ENCODE measurements at regions not wholly inside any gene's neighbourhood (a gene's known extent, or its start where the extent isn't known, plus 50 kb on each side); places are given as distances from the start of the nearest gene placed in this dataset.

DNA sequence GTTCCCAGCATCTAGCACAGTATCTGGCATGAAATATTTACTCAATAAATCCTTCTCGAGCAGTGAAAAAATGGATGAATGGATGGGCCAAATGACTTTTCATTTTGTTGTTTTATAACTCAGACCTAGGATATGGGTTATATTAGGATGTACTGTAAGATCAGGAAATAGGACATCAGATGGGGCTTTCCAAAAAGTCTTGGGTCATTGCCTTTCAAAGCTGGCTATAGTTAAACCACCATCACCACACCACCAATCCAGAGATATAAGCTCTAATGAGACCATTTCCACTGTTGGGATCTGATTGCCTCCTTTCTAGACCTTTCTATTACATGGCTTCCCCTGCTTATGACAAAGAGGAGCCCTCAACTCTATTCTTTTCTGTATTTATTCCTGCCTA, 525.0 kb upstream of the TCF4 start:
- 90 to 100% (median 94%) methylated on average over 1 of the region's 1 CpG for WGBS, 3 donors
- Histone ChIP-seq H3K4me3 (no peak overlapping the region), H3K9me3 (no peaks in the 10 kb centered on the region), H3K27ac (no peak overlapping the region), H3K27me3 (no peaks in the 10 kb centered on the region), H3K36me3 (no peaks in the 10 kb centered on the region), H3K4me1 (ENCODE audit: insufficient read depth) (no peaks in the 10 kb centered on the region)
- TF ChIP-seq POLR2A (IDR thresholded peaks at IDR 0.05) = no peak
- TF ChIP-seq, protein P1, sequence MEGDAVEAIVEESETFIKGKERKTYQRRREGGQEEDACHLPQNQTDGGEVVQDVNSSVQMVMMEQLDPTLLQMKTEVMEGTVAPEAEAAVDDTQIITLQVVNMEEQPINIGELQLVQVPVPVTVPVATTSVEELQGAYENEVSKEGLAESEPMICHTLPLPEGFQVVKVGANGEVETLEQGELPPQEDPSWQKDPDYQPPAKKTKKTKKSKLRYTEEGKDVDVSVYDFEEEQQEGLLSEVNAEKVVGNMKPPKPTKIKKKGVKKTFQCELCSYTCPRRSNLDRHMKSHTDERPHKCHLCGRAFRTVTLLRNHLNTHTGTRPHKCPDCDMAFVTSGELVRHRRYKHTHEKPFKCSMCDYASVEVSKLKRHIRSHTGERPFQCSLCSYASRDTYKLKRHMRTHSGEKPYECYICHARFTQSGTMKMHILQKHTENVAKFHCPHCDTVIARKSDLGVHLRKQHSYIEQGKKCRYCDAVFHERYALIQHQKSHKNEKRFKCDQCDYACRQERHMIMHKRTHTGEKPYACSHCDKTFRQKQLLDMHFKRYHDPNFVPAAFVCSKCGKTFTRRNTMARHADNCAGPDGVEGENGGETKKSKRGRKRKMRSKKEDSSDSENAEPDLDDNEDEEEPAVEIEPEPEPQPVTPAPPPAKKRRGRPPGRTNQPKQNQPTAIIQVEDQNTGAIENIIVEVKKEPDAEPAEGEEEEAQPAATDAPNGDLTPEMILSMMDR (IDR thresholded peaks at IDR 0.05) = no peak
- TF ChIP-seq EP300 (IDR thresholded peaks at IDR 0.05) = no peak
- DNase-seq = no peak
- intact Hi-C loops (cut with DNase I) = no loop called here

DNA sequence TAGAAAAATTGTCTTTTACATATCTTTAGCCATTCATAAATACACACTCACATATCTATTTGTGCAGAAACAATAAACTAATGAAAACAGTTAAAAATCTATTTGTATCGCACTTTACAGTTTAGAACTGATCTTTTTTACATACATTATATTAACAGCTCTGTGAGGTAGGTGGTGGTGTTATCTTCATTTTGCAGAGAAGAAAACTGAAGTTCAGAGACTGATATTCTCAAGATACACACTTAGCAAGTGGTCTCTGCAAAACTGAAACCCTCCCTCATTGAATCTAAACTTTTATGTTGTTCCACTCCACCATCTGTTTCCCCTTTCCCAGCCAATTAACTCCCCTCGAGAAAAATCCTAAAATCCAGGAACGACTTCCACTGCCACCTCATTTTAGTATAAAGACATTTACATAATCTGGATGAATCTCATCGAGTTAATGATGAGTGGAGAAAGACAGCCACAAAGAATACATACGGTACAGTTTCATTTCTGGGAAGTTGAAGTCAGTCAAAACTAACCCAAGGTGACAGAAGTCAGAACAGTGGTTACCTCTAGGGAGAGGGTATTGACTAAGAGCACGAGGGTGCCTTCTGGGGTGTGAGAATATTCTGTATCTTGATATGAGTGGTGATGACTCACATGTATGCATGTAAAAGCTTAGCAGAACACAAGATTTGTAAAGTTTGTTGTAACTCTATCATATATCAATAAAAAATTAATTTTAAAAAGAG, 524.2 kb upstream of the TCF4 start:
- TF ChIP-seq, protein P1 (IDR thresholded peaks at IDR 0.05) = no peak
- TF ChIP-seq EP300 (IDR thresholded peaks at IDR 0.05) (no peak), POLR2A (IDR thresholded peaks at IDR 0.05) (no peak)
- Histone ChIP-seq H3K27ac (no peak overlapping the region), H3K4me3 (no peak overlapping the region), H3K36me3 (no peaks in the 10 kb centered on the region), H3K9me3 (no peaks in the 10 kb centered on the region), H3K4me1 (ENCODE audit: insufficient read depth) (no peaks in the 10 kb centered on the region), H3K27me3 (no peaks in the 10 kb centered on the region)
- DNase-seq = no peak
- WGBS, 3 donors = 72 to 78% (median 76%) methylated on average over 6 of the region's 6 CpGs
- intact Hi-C loops (cut with DNase I) = no loop called here

DNA sequence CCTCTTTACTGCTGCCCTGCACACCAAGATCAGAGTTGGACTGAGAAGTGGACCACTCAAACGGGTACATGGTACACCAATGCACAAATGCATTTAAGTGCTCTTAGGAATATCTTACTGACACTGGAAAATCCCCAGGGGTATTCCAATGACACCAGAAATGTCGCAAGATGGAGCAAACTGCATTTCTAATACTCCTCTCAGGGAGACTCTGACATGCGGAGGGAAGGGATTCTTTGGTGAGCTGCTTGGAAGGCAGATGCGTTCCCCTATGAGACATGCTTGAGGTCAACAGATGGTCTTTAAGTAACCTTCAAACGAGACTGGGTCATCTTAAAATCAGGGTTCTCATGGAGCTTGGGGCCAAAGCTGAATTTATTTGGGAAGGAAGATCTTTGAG, 521.8 kb upstream of the TCF4 start:
- H3K27me3 ChIP-seq = no peaks in the 10 kb centered on the region
- TF ChIP-seq, protein P1 (IDR thresholded peaks at IDR 0.05) = no peak
- TF ChIP-seq POLR2A (IDR thresholded peaks at IDR 0.05) (no peak), EP300 (IDR thresholded peaks at IDR 0.05) (no peak)
- DNase-seq = no peak
- intact Hi-C loops (cut with DNase I) = no loop called here
- H3K9me3 ChIP-seq = no peaks in the 10 kb centered on the region
- WGBS, 3 donors = 89% methylated on average over 5 of the region's 5 CpGs
- no peak overlapping the region for H3K4me3 ChIP-seq
- no peak overlapping the region for H3K27ac ChIP-seq
- H3K36me3 ChIP-seq = no peaks in the 10 kb centered on the region
- no peaks in the 10 kb centered on the region for H3K4me1 ChIP-seq (ENCODE audit: insufficient read depth)

DNA sequence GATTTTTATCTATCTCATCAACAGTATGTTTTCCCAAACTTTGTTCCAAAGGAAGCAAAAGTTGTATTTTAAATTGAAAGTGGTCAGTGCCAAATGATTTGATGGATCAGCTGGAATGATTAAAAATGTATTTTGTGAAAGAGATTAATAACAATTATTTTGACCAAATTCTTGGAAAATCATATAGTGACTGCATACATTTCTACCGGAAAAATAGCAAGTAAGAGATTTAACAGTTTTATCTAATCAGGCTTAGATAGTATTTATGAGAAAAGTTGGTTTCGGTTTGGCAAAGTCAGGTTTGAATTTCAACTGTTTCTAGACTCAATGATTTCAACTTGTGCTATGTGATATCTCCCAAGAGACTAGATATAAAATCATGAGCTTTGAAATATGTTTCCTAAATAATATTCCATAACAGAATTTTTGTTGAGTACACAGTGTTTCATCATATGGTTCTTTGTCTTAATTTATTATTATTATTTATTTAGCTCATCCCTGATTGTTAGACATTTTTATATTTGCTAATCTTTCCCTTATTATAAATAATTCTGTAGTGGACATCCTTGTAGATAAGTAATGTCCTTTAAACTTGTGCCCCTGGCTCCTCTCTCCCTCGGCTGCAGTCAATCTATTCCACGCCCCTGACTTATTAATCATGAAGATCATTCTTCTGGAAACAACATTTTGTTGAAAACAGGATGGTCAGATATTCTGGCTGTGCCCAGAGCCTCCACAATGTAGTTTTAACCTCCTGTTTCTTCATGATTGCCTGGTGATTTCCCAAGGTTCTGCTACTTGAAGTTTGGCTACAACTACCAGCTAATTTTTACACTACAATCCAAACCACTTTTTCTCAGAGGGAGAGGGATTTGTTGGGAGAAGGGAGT, 520.7 kb upstream of the TCF4 start:
- Histone ChIP-seq H3K27ac (no peak overlapping the region), H3K4me3 (no peak overlapping the region), H3K36me3 (no peaks in the 10 kb centered on the region), H3K27me3 (no peaks in the 10 kb centered on the region), H3K9me3 (no peaks in the 10 kb centered on the region), H3K4me1 (ENCODE audit: insufficient read depth) (no peaks in the 10 kb centered on the region)
- TF ChIP-seq EP300 (IDR thresholded peaks at IDR 0.05) = no peak
- no peak for TF ChIP-seq POLR2A (IDR thresholded peaks at IDR 0.05)
- TF ChIP-seq, protein P1 (IDR thresholded peaks at IDR 0.05) = no peak
- DNase-seq = no peak
- intact Hi-C loops (cut with DNase I) = no loop called here
- 36 to 50% (median 40%) methylated on average over 4 of the region's 4 CpGs for WGBS, 3 donors

Measured in ovary (tissue), 7 donors.